HG03045 (cell line): ENCODE measurements at regions not wholly inside any gene's neighbourhood (a gene's known extent, or its start where the extent isn't known, plus 50 kb on each side); places are given as distances from the start of the nearest gene placed in this dataset.
A peak's percentile ranks its signal among the peaks of the same experiment; 100 is the strongest.

Experiments used
- ATAC-seq: cut with Tn5 transposase; IDR thresholded peaks from one replicate; pipeline ENCODE4 v1.9.1; 2021; ENCODE audit warnings: mild to moderate bottlenecking, moderate library complexity; ENCODE audit not compliant: unreplicated experiment

DNA sequence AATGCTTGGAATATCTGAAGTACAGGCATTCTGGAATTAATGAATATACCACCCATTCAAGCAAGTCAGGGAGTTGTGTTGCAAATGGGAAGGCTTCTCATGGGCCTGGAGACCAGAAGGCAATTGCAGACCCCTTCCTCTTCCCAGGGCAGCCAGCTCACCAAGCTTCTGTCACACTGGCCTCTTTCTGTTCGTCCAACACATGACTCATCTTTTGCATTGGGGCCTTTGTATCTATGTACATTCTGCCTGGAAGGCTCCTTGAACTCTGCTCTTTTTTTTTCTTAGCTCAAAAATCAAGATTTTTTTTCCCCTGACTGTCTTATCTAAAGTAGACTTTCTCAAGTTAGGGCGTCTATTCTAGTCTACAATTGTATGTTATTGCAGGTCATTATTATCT is 132.9 kb upstream of the MYLIP start:
- no peak for ATAC-seq

DNA sequence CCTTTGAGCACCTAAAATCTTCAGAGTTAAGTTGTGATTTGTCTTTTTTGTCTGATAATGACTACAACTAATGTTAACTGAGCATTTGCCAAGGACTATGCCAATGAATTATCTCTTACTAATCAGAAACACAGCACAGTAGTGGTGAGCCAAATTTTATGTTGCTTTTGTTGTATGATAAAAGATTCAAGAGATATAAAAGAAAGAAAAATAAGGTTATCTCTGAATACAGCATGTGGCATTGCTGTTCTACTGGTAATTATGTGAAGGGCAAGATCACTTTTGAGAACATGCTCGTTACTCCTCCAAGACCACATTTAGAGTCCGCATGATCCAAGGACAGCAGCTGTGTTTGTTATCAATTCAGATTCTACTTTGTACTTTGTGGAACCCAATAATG is 133.4 kb upstream of the MYLIP start:
- ATAC-seq: no peak

GRCh38 chr6:15994814-15995459 is 133.9 kb upstream of the MYLIP start:
- ATAC-seq: no peak

- ATAC-seq: no peak
Observed at GRCh38 chr6:15993716-15994228, 135.1 kb upstream of the MYLIP start.

- no peak for ATAC-seq
Observed at GRCh38 chr6:15990179-15990578, 138.7 kb upstream of the MYLIP start.

- peak; percentile 82 for ATAC-seq
Observed at GRCh38 chr6:15989397-15989796, 139.5 kb upstream of the MYLIP start.

GRCh38 chr6:15987569-15987968 is 141.3 kb upstream of the MYLIP start:
- ATAC-seq: no peak

DNA sequence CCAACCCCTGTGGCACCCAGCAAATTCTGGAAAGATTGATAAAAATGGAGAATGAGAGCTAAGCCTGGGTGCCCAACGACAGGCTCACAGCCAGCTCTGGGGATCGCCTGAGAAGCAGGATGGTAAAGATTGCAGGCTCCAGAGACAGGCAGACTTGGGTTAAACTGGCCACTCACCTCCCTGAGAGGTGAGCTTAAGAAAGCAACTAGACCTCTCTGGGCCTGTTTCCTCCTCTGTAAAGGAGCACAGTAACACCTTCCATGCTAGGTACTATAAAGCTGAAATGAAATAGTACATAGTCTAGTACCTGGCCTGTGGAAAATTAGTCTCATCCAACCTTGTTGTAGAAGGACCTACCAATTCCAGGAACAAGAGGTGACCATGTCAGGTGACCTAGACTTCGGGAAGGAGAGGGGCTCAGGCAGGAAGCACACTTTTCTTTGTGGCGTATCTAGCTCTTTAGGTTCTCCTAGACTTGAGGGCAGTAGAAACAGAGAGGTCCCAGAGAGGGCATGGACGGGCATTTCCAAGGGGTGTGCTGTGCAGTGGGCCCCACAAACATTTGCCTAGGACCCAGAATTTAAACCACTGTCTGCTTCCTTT is 142.8 kb upstream of the MYLIP start:
- no peak for ATAC-seq

- ATAC-seq: no peak
Observed at GRCh38 chr6:15985379-15985959, 143.4 kb upstream of the MYLIP start.

GRCh38 chr6:15981956-15982355 is 146.9 kb upstream of the MYLIP start:
- ATAC-seq: no peak

DNA sequence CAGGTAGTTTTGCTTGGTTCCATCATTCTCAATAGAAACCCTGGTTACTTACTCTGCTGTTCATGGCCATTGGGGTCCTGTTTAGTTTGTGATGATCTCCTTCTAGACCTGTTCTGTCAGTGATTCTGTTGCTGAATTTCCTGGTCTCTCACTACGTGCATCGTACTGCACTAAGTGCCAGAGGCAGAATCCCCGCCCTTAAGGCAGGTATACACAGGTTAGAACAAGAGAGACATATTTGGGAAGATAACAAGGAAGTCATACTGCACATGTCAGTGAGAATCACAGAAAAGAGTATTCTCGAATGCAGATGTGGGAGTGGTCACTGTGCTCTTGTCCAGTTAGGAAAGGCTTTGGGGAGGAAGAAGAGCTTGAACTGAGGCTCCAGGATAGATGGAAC is 148.1 kb upstream of the MYLIP start:
- no peak for ATAC-seq

- no peak for ATAC-seq
Observed at GRCh38 chr6:15978426-15978825, 150.5 kb upstream of the MYLIP start.

GRCh38 chr6:15977050-15977449 is 151.8 kb upstream of the MYLIP start:
- ATAC-seq: no peak

DNA sequence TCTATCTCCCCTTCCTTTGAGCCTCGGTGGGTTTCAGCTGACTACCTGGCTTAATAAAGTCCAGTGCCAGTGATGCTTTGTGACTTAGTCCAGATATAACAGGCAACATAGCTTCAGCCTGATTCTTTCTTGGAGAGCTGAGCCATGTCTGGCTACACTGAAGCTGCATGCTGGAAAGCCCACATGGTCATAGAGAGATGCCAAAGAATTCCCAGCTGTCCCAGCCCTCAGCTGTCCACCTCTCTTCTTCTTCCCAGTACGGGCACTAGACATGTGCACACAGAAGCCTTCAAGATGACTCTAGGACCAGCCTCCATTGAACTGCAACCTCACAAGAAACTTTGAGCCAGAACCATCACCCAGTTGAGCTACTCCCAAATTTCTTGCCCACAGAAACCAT is 154.1 kb upstream of the MYLIP start:
- no peak for ATAC-seq

DNA sequence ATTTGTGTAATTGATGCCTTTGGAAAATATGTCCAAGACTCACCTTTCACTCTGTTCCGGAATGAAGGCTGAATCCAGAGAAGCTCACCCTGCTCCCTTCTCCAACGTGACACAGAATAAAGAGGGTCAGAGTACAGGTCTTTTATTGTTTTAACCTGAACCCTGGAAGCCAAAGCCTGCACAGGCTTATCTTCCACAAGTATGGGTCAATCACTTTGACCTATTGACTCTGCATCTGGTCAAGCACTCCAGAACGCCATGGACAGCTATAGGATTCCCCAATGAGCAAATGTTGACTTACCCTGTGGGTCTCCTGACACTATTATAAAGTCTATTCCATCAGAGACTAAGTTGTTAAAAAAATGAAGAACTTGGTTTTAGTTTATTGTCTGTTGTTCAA is 158.4 kb upstream of the MYLIP start:
- no peak for ATAC-seq

DNA sequence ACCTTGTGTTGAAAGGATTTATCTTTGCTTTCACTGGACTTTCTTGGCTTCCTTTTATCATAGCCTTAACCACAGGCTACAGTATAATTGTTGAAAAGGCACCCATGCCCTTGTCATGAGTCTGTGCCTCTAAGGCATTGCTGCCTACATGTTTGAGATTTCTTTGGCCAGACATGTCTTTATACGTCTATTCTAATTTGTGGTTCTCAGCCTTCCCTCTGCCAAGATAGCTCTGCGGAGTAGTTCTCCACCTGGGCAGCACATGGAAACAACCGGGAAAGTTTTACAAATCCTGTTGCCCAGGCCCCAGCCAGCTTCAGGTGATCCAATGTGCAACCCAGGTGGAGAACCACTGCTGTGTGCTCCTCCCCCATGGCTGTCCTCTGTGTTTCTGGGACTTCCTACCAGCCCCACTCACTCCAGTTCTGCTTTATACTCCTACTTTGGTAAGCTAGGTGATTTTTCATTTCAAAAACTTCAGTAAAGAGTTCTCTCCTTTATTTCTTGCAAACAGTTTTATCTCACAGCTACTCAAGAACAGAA is 159.6 kb upstream of the MYLIP start:
- ATAC-seq: no peak

DNA sequence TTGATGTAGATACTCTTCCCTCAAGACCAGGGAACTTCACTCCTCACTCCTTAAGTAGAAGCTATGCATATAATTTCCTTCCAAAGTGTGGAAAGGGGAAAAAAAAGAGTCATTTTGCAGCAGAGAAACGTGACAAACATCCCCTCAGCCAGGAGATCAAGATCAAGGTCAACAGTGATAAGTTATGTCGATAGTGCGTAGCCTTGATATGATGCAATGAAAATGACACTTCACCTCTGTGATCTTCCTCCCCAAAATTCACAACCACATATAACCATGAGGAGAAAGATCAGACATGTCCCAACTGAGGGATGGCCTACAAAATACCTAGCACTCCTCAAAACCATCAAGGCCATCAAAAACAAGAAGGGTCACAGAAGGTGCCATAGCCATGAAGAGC is 160.4 kb upstream of the MYLIP start:
- no peak for ATAC-seq

DNA sequence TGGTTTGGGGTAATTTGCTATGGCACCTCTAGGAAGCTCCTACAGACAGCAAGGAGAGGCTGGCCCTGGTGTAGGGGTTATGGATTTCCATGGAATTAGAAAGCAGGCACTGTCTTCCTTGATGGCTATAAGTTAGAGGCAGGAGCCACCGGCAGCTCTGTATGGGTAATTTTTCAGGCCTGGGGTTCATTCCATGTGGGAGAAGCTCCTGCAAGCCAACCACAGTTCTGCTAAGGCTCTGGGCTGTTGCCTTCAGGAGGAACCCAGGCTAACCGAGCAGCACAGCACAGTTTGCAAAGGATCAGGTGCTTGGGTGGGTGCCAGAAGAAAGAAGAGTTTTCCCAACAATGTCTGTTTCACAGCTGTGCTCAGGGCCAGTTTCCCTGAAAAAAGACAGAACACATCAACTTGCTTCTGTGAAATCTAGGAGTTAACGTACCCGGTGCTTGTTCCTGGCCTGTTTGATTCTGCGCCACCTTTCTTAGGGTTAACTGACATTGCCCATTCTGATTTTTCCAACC is 162.8 kb upstream of the MYLIP start:
- no peak for ATAC-seq

DNA sequence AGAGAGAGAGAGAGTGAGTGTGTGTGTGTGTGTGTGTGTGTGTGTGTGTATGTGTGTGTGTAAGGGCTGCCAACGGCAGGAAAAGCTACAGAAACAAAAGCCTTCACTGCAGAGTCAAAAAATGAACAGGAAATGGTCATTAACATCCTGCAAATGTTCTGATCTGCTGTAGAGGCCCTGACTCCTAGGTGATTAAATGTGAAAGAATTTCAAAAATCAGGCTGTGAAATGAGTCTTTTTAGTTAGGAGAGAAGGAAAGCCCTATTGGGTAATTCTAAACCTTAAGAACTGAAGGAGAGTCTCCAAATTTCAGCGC is 166.5 kb upstream of the MYLIP start:
- no peak for ATAC-seq

DNA sequence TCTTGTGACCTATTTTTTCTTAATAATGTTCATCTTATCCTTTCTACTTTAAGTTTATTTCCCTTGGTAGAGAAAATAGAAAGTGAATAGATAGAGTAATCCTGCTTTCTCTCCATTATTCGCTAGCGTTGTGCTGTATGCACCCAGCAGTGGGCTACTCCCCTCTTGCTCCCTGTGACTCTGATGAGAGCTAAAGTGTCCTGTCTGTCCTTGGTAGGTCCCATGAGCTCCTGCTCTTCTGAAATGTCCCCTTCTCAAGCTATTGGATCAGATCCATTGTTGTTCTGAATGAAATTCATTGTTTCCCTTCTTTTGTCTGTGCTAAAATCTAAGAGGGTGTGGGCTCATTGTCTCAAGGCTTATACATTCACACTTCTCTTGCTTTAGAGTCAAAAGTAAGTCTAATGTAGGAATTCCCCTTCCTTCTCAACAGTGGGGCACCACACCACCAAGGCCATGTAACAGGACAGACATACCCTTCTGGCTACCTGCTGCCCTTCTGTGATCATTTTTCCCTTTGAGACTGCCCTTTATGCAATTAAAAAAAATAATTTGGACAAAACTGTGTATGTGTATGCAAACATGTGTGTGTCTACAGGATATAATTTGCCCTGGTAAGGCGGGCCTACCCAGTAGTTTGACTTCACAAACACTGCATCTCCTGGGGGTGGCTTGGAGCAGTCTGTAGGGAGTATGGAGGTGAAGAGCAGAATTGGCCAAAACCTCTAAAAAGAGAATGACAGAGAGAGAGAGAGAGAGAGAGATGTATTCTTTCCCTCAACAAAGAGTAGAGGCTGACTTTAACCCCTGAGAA is 167.0 kb upstream of the MYLIP start:
- ATAC-seq: no peak
